ENCODE measurements at regions not wholly inside any gene's neighbourhood (a gene's known extent, or its start where the extent isn't known, plus 50 kb on each side); places are given as distances from the start of the nearest gene placed in this dataset.
A peak's percentile ranks its signal among the peaks of the same experiment; 100 is the strongest.
"Not testable (repeated sequence)": the region's sequence is repeated elsewhere in the genome, so short reads cannot be mapped to it uniquely, and the experiment has no call there.

DNA sequence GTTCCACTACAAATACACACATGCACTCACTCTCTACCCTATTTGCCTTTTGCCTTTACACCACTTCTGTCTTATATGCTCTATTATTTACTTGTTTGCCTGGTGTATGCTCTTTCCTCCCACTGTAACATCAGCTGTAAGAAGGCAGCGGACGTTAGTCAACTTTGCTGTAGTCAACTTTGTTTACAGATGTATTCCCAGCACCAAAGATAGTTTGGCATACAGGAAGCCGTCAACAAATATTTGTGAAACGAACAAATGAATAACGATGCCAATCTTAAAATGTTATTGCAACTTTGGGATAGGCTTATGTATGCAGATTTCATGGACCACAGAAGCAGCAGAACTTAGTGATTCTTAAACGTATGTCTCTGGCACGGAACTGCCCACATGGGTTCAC, 138.3 kb upstream of the GALNT2 start (continued):
- TF ChIP-seq, protein P1, sequence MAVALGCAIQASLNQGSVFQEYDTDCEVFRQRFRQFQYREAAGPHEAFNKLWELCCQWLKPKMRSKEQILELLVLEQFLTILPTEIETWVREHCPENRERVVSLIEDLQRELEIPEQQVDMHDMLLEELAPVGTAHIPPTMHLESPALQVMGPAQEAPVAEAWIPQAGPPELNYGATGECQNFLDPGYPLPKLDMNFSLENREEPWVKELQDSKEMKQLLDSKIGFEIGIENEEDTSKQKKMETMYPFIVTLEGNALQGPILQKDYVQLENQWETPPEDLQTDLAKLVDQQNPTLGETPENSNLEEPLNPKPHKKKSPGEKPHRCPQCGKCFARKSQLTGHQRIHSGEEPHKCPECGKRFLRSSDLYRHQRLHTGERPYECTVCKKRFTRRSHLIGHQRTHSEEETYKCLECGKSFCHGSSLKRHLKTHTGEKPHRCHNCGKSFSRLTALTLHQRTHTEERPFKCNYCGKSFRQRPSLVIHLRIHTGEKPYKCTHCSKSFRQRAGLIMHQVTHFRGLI (tag by site-specific recombination; IDR thresholded peaks at IDR 0.05): no peak
- no peak for TF ChIP-seq ZNF513 (tag by site-specific recombination; IDR thresholded peaks at IDR 0.05)
- no peak for TF ChIP-seq ZSCAN30 (tag by site-specific recombination; IDR thresholded peaks at IDR 0.05)
- TF ChIP-seq TRIM28 (IDR thresholded peaks at IDR 0.05; ENCODE audit: borderline replicate concordance, low read length): no peak
- TF ChIP-seq KLF10 (tag by site-specific recombination; IDR thresholded peaks at IDR 0.05): no peak

- CTCF ChIA-PET; H3K27ac ChIP-seq (ENCODE audit: extremely low read depth, low read depth, low read length); H3K4me3 ChIP-seq (ENCODE audit: low read depth, low read length); H3K36me3 ChIP-seq (ENCODE audit: control insufficient read depth in 2 of 2, insufficient read depth in 1 of 2, low read length in 2 of 2); H3K9me3 ChIP-seq (ENCODE audit: control insufficient read depth, insufficient read depth, low read depth, low read length); H3K4me1 ChIP-seq (ENCODE audit: control insufficient read depth, insufficient read depth, low read length); POLR2A ChIA-PET: not testable (repeated sequence)
Measured at GRCh38 chr1:229931751-229932150, 135.3 kb upstream of the GALNT2 start.

DNA sequence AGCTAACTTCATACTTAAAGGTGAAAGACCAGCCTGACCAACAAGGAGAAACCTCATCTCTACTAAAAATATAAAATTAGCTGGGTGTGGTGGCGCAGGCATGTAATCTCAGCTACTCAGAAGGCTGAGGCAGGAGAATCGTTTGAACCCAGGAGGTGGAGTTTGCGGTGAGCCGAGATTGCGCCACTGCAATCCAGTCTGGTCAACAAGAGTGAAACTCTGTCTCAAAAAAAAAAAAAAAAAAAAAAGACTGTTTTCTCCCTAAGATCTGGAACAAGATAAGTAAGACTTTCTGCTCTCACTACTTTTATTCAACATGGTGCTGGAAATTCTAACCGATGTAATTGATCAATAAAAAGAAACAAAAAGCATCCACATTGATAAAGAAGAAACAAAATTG, 131.9 kb upstream of the GALNT2 start:
- H3K36me3 ChIP-seq (ENCODE audit: control insufficient read depth in 2 of 2, insufficient read depth in 1 of 2, low read length in 2 of 2); H3K4me1 ChIP-seq (ENCODE audit: control insufficient read depth, insufficient read depth, low read length); H3K9me3 ChIP-seq (ENCODE audit: control insufficient read depth, insufficient read depth, low read depth, low read length); H3K4me3 ChIP-seq (ENCODE audit: low read depth, low read length); POLR2A ChIA-PET; H3K27ac ChIP-seq (ENCODE audit: extremely low read depth, low read depth, low read length): not testable (repeated sequence)
- CTCF ChIA-PET: interaction anchor here (0.9 kb wide), 2 partner anchors 8 to 86 kb away, joined by 3 read pairs; no protein-coding TSS in a partner anchor

DNA sequence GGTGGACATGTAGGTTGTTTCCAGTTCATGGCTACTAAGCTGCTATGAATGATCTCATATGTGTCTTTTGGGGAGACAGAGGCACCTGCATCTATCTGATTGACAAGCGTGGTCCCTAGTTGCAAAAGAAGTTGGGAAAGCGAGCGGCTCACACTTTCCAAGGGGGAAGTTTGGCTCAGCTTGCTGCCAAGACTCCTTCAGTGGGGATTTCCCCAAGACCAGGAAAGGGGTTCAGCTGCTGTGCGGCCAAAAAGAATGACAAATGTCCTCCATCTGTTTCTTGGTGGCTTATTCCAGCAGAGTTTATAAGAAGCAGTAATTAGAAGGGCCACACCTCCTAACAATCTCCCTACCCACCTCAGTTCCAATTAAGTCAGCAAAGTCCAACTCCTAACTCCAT, 128.5 kb upstream of the GALNT2 start:
- Histone ChIP-seq H3K4me1 (ENCODE audit: control insufficient read depth, insufficient read depth, low read length) (no peaks in the 10 kb centered on the region), H3K36me3 (ENCODE audit: control insufficient read depth in 2 of 2, insufficient read depth in 1 of 2, low read length in 2 of 2) (no peaks in the 10 kb centered on the region), H3K4me3 (ENCODE audit: low read depth, low read length) (no peak overlapping the region), H3K9me3 (ENCODE audit: control insufficient read depth, insufficient read depth, low read depth, low read length) (no peaks in the 10 kb centered on the region), H3K27ac (ENCODE audit: extremely low read depth, low read depth, low read length) (no peak overlapping the region)
- TF ChIP-seq ZNF664 (tag by site-specific recombination; IDR thresholded peaks at IDR 0.05): no peak
- ChIA-PET POLR2A (no interaction called here), CTCF (interaction anchor here (0.5 kb wide), 1 partner anchor 1844 kb away, joined by 3 read pairs; no protein-coding TSS in a partner anchor)

GRCh38 chr1:229940684-229941083, 126.4 kb upstream of the GALNT2 start:
- ChIA-PET POLR2A (interaction anchor here (0.6 kb wide), 1 partner anchor 351 kb away, joined by 4 read pairs; no protein-coding TSS in a partner anchor), CTCF (no interaction called here)
- H3K27ac ChIP-seq (ENCODE audit: extremely low read depth, low read depth, low read length): no peak overlapping the region
- TF ChIP-seq ZFHX2 (tag by site-specific recombination; conservative IDR thresholded peaks at IDR 0.05): no peak
- 0 out of 2 replicates have a peak, but pooled peaks have one; percentile 14 for TF ChIP-seq PRDM6 (tag by site-specific recombination; IDR thresholded peaks at IDR 0.05)
- H3K36me3 ChIP-seq (ENCODE audit: control insufficient read depth in 2 of 2, insufficient read depth in 1 of 2, low read length in 2 of 2): no peaks in the 10 kb centered on the region
- H3K4me3 ChIP-seq (ENCODE audit: low read depth, low read length): no peak overlapping the region
- H3K4me1 ChIP-seq (ENCODE audit: control insufficient read depth, insufficient read depth, low read length): no peaks in the 10 kb centered on the region
- H3K9me3 ChIP-seq (ENCODE audit: control insufficient read depth, insufficient read depth, low read depth, low read length): no peaks in the 10 kb centered on the region

Data from HEK293 (cell line).